GM12873 (cell line): ENCODE measurements at regions not wholly inside any gene's neighbourhood (a gene's known extent, or its start where the extent isn't known, plus 50 kb on each side); places are given as distances from the start of the nearest gene placed in this dataset.

Experiments
- TF ChIP-seq, protein P1 (sequence below): IDR thresholded peaks from 2 replicates; pipeline ENCODE4 v1.5.1; 2012; ENCODE audit warnings: low read depth, mild to moderate bottlenecking, moderate library complexity, low read length, control low read depth; ENCODE audit not compliant: insufficient read depth; ENCODE audit errors: missing control alignments

DNA sequence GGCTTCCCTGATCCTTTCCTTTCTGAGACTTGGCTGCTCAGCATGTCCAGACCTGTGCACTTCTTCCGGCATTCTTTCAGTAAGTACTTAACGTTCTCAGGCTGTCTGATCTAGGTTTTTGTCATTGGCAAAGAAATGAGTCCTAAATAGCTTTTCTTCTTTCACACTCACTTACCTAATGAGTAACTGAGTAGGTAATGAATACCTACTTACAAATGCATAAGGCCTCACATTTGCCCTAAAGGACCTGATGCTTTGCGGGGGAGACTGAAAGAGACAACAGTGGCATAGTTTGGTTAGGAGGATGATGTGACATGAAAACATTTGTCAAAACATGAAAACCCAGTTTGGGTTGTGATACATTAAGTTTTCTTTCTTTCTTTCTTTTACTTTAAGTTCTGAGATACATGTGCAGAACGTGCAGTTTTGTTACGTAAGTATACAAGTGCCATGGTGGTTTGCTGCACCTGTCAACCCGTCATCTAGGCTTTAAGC, 516.7 kb upstream of the CFAP20DC start:
- TF ChIP-seq, protein P1, sequence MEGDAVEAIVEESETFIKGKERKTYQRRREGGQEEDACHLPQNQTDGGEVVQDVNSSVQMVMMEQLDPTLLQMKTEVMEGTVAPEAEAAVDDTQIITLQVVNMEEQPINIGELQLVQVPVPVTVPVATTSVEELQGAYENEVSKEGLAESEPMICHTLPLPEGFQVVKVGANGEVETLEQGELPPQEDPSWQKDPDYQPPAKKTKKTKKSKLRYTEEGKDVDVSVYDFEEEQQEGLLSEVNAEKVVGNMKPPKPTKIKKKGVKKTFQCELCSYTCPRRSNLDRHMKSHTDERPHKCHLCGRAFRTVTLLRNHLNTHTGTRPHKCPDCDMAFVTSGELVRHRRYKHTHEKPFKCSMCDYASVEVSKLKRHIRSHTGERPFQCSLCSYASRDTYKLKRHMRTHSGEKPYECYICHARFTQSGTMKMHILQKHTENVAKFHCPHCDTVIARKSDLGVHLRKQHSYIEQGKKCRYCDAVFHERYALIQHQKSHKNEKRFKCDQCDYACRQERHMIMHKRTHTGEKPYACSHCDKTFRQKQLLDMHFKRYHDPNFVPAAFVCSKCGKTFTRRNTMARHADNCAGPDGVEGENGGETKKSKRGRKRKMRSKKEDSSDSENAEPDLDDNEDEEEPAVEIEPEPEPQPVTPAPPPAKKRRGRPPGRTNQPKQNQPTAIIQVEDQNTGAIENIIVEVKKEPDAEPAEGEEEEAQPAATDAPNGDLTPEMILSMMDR = no peak

- TF ChIP-seq, protein P1 = no peak
Measured at GRCh38 chr3:59565125-59565524, 515.3 kb upstream of the CFAP20DC start.

GRCh38 chr3:59563966-59564365, 514.1 kb upstream of the CFAP20DC start:
- TF ChIP-seq, protein P1 = no peak

DNA sequence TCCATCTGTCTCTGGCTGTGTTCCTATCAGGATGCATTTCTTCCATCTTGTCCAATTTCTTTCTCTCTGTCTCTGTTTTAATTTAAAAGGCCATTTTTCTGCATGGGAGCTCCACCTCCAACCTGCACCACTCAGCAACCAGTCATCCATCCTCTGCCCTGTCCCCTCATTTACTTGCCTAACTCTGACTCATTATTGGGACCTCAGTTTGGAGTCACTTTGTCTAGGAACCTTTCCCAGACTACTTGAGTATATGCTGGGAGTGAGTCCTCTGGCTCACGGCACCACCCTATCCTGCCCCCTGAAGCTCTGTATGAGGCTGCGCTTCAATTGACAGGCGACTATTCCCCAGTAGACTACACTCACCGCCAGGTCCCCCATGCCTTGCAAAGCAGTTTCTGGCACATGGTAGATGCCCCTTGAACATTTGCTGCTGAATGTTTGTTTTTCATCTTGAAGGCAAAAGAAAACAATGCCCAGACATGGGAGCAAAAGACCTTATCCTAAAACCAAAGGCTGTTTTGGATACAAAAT, 513.3 kb upstream of the CFAP20DC start:
- TF ChIP-seq, protein P1 = no peak

DNA sequence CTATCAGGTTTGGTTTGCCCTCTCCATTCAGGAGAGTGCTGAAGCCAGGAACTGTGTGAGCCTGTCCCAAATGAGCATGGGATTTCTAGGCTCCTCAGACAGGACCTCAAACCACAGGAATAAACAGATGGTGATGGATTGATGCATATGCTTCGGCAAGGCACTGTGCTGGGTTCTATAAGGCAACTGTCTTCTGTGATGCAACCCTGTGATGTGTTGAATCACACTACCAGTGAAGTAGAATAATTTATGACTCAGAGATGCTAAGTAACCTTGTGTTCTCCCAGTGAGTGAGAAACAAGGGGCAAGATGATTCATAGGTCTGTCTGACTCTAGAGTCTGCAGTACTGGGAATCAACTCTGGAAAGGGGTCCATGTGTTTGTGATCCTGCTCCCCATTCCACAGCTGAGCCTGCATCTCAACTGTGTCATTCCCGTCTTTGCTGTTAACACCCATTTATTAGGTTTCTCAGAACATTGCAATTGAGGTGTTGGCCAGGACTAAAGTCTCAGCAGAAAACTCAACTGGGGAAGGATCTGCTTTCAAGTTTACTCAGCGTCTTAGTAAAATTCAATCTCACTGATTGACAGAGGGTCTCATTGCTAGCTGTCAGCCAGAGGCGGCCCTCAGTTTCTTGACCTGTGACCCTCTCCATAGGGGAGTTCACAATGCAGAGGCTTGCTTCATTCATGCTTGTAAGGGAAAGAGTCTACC, 510.1 kb upstream of the CFAP20DC start:
- TF ChIP-seq, protein P1 = no peak

DNA sequence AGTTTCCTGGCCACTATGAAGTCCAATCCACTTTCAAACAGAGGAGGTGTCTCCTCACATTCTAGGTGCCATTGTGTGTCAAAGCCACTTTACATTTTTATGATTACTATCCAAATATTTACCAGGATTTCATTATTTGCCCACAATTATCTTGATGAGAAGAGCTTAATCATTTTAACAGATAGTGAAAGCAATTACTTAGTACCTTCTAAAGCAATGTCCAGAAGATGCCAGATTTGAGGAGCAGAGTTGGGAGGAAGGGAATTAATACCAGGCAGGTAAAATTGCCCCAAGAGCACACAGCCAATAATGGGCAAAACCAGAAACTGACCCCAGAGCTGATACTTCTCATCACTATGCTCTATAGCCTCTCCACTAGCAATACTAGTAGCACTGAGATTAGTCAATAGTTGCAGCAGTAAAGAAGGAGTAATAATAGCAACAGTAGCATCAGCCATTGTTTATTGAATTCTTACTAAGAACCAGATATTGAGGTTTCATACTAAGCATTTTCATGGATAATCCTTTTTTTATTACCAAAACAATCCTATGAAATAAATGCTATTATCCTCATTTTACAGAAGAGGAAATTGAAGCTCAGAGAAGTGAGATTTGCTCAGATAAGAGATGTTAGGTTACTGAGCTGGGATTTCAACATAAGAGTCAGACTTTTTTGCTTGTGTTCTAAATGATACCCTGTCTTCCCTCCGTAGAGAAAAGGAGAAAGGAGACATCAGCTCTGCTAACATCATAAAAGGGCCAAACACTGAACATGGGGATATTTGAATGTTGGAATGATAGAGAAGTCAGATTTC, 509.3 kb upstream of the CFAP20DC start:
- TF ChIP-seq, protein P1 = no peak
